Activated CD4-positive, alpha-beta T cell treated with anti-CD3 and anti-CD28 coated beads, Interleukin-2, amount 10 ng/mL, durations not matched to agents 7 days and 5 days (primary cell): ENCODE measurements at regions not wholly inside any gene's neighbourhood (a gene's known extent, or its start where the extent isn't known, plus 50 kb on each side); places are given as distances from the start of the nearest gene placed in this dataset.
A peak's percentile ranks its signal among the peaks of the same experiment; 100 is the strongest.
"Not testable (repeated sequence)": the region's sequence is repeated elsewhere in the genome, so short reads cannot be mapped to it uniquely, and the experiment has no call there.

Source experiments
- CTCF ChIA-PET: fragments of 350-600 bp; sonication (Branson Sonifier 250); formaldehyde crosslinking; loops from one replicate; lab custom pipeline; 2021; ENCODE audit warnings: antibody characterized with exemption; lab: Charles Lee
- POLR2A ChIA-PET: fragments of 350-600 bp; sonication (Branson Sonifier 250); formaldehyde crosslinking; loops from one replicate; lab custom pipeline; 2021; ENCODE audit warnings: antibody characterized with exemption; lab: Charles Lee
- DNase-seq: peaks from one replicate; pipeline ENCODE4 v3.0.0-alpha.2; 2020
- H3K27ac Mint-ChIP-seq: one replicate; pipeline ENCODE4 v1.8.0; 2021; ENCODE audit warnings: mild to moderate bottlenecking, moderate library complexity, mixed read lengths
- H3K27me3 Mint-ChIP-seq: one replicate; pipeline ENCODE4 v1.8.0; 2021; ENCODE audit warnings: mixed read lengths
- H3K36me3 Mint-ChIP-seq: one replicate; pipeline ENCODE4 v1.8.0; 2021; ENCODE audit warnings: low read depth, mixed read lengths
- H3K4me1 Mint-ChIP-seq: one replicate; pipeline ENCODE4 v1.8.0; 2021; ENCODE audit warnings: mixed read lengths
- H3K4me3 Mint-ChIP-seq: one replicate; pipeline ENCODE4 v1.8.0; 2021; ENCODE audit warnings: mild to moderate bottlenecking, moderate library complexity, mixed read lengths
- H3K9me3 Mint-ChIP-seq: one replicate; pipeline ENCODE4 v1.8.0; 2021; ENCODE audit warnings: mixed read lengths

GRCh38 chr11:49499117-49499516, 290.7 kb upstream of the FOLH1 start:
- H3K36me3 Mint-ChIP-seq = no peaks in the 10 kb centered on the region

GRCh38 chr11:49505231-49505630, 296.8 kb upstream of the FOLH1 start:
- H3K9me3 Mint-ChIP-seq = peaks cover 3% of the 10 kb centered on the region
- ChIA-PET POLR2A (no interaction called here), CTCF (no interaction called here)
- no peak for DNase-seq
- H3K4me1 Mint-ChIP-seq = no peaks in the 10 kb centered on the region
- H3K36me3 Mint-ChIP-seq = no peaks in the 10 kb centered on the region
- no peak overlapping the region for H3K27ac Mint-ChIP-seq
- no peak overlapping the region for H3K4me3 Mint-ChIP-seq
- no peaks in the 10 kb centered on the region for H3K27me3 Mint-ChIP-seq

More at GRCh38 chr11:49499117-49499516, 290.7 kb upstream of the FOLH1 start:
- ChIA-PET CTCF (no interaction called here), POLR2A (no interaction called here)
- Mint-ChIP-seq H3K27me3 (no peaks in the 10 kb centered on the region), H3K4me3 (no peak overlapping the region), H3K27ac (no peak overlapping the region), H3K4me1 (no peaks in the 10 kb centered on the region), H3K9me3 (no peaks in the 10 kb centered on the region)
- DNase-seq = no peak

GRCh38 chr11:49526240-49526829, 317.9 kb upstream of the FOLH1 start:
- H3K27ac Mint-ChIP-seq, POLR2A ChIA-PET, H3K4me1 Mint-ChIP-seq, CTCF ChIA-PET, H3K27me3 Mint-ChIP-seq, H3K9me3 Mint-ChIP-seq, H3K4me3 Mint-ChIP-seq, H3K36me3 Mint-ChIP-seq: not testable (repeated sequence)
- DNase-seq = peak; percentile 7

- H3K27me3 Mint-ChIP-seq = no peaks in the 10 kb centered on the region
These were observed 324.8 kb upstream of the FOLH1 start for GRCh38 chr11:49533204-49533603.

GRCh38 chr11:49538927-49539326, 330.5 kb upstream of the FOLH1 start:
- H3K4me1 Mint-ChIP-seq, H3K27ac Mint-ChIP-seq, H3K27me3 Mint-ChIP-seq, POLR2A ChIA-PET, DNase-seq, CTCF ChIA-PET, H3K36me3 Mint-ChIP-seq, H3K4me3 Mint-ChIP-seq, H3K9me3 Mint-ChIP-seq: not testable (repeated sequence)

More at GRCh38 chr11:49533204-49533603, 324.8 kb upstream of the FOLH1 start:
- DNase-seq = no peak
- Mint-ChIP-seq H3K4me3 (no peak overlapping the region), H3K4me1 (no peaks in the 10 kb centered on the region), H3K27ac (no peak overlapping the region), H3K36me3 (no peaks in the 10 kb centered on the region), H3K9me3 (peaks cover 2% of the 10 kb centered on the region)
- CTCF ChIA-PET = no interaction called here
- POLR2A ChIA-PET = no interaction called here

GRCh38 chr11:49558261-49558847, 350.0 kb upstream of the FOLH1 start:
- POLR2A ChIA-PET, CTCF ChIA-PET, H3K36me3 Mint-ChIP-seq: not testable (repeated sequence)

GRCh38 chr11:49560593-49560992, 352.2 kb upstream of the FOLH1 start:
- H3K4me3 Mint-ChIP-seq, CTCF ChIA-PET, DNase-seq, H3K9me3 Mint-ChIP-seq, H3K27me3 Mint-ChIP-seq, POLR2A ChIA-PET, H3K36me3 Mint-ChIP-seq, H3K4me1 Mint-ChIP-seq, H3K27ac Mint-ChIP-seq: not testable (repeated sequence)

More at GRCh38 chr11:49558261-49558847, 350.0 kb upstream of the FOLH1 start:
- H3K4me1 Mint-ChIP-seq, H3K9me3 Mint-ChIP-seq, H3K4me3 Mint-ChIP-seq, H3K27ac Mint-ChIP-seq, H3K27me3 Mint-ChIP-seq, DNase-seq: not testable (repeated sequence)

GRCh38 chr11:49561240-49561880, 353.0 kb upstream of the FOLH1 start:
- H3K4me1 Mint-ChIP-seq, POLR2A ChIA-PET, H3K27ac Mint-ChIP-seq, H3K36me3 Mint-ChIP-seq, DNase-seq, H3K9me3 Mint-ChIP-seq, CTCF ChIA-PET, H3K4me3 Mint-ChIP-seq, H3K27me3 Mint-ChIP-seq: not testable (repeated sequence)

GRCh38 chr11:49562262-49562661, 353.9 kb upstream of the FOLH1 start:
- H3K9me3 Mint-ChIP-seq, H3K4me3 Mint-ChIP-seq, POLR2A ChIA-PET, DNase-seq, CTCF ChIA-PET, H3K27me3 Mint-ChIP-seq, H3K36me3 Mint-ChIP-seq, H3K27ac Mint-ChIP-seq, H3K4me1 Mint-ChIP-seq: not testable (repeated sequence)

GRCh38 chr11:49579492-49579891, 371.1 kb upstream of the FOLH1 start:
- H3K27me3 Mint-ChIP-seq, H3K36me3 Mint-ChIP-seq, H3K27ac Mint-ChIP-seq, H3K4me3 Mint-ChIP-seq, CTCF ChIA-PET, DNase-seq, H3K4me1 Mint-ChIP-seq, POLR2A ChIA-PET, H3K9me3 Mint-ChIP-seq: not testable (repeated sequence)

GRCh38 chr11:49585495-49585894, 366.7 kb upstream of the OR4C13 start:
- DNase-seq, H3K4me1 Mint-ChIP-seq, H3K36me3 Mint-ChIP-seq, H3K27me3 Mint-ChIP-seq, POLR2A ChIA-PET, H3K27ac Mint-ChIP-seq, H3K9me3 Mint-ChIP-seq, H3K4me3 Mint-ChIP-seq, CTCF ChIA-PET: not testable (repeated sequence)

- peaks cover 12% of the 10 kb centered on the region for H3K9me3 Mint-ChIP-seq
- DNase-seq, H3K4me1 Mint-ChIP-seq, H3K36me3 Mint-ChIP-seq, CTCF ChIA-PET, H3K4me3 Mint-ChIP-seq, POLR2A ChIA-PET, H3K27ac Mint-ChIP-seq, H3K27me3 Mint-ChIP-seq: not testable (repeated sequence)
These were observed 343.3 kb upstream of the OR4C13 start for GRCh38 chr11:49608892-49609291.

GRCh38 chr11:49623872-49624271, 328.3 kb upstream of the OR4C13 start:
- DNase-seq, H3K27ac Mint-ChIP-seq, H3K27me3 Mint-ChIP-seq, H3K36me3 Mint-ChIP-seq, H3K9me3 Mint-ChIP-seq, POLR2A ChIA-PET, CTCF ChIA-PET, H3K4me1 Mint-ChIP-seq, H3K4me3 Mint-ChIP-seq: not testable (repeated sequence)

- H3K4me3 Mint-ChIP-seq, CTCF ChIA-PET, DNase-seq, H3K27me3 Mint-ChIP-seq, H3K9me3 Mint-ChIP-seq, POLR2A ChIA-PET, H3K27ac Mint-ChIP-seq, H3K4me1 Mint-ChIP-seq, H3K36me3 Mint-ChIP-seq: not testable (repeated sequence)
These were observed 281.5 kb upstream of the OR4C13 start for GRCh38 chr11:49670705-49671104.
